SHP77 (cell line): ENCODE measurements at regions not wholly inside any gene's neighbourhood (a gene's known extent, or its start where the extent isn't known, plus 50 kb on each side); places are given as distances from the start of the nearest gene placed in this dataset.

Source experiments
- DNase-seq, 2 experiments: peaks; one replicate each; lab custom pipeline; 2025; lab: John Stamatoyannopoulos, UW

GRCh38 chr11:130715085-130715876 is 201.0 kb downstream of the SNX19 start:
- no peak for DNase-seq

GRCh38 chr11:130715877-130716220 is 200.4 kb downstream of the SNX19 start:
- no peak for DNase-seq

- no peak for DNase-seq
Measured at GRCh38 chr11:130718120-130718519, 198.2 kb downstream of the SNX19 start.

GRCh38 chr11:130719220-130719915 is 196.9 kb downstream of the SNX19 start:
- DNase-seq: no peak

- DNase-seq: no peak
Measured at GRCh38 chr11:130720232-130721022, 195.9 kb downstream of the SNX19 start.

GRCh38 chr11:130721023-130721681 is 195.1 kb downstream of the SNX19 start:
- no peak for DNase-seq

GRCh38 chr11:130721736-130722135 is 194.5 kb downstream of the SNX19 start:
- DNase-seq: no peak

- no peak for DNase-seq
Measured at GRCh38 chr11:130722401-130722800, 193.9 kb downstream of the SNX19 start.

GRCh38 chr11:130725421-130726233 is 190.7 kb downstream of the SNX19 start:
- DNase-seq: peak in 1 of 2 experiments; percentile 31

GRCh38 chr11:130726234-130727037 is 189.8 kb downstream of the SNX19 start:
- peak; percentile 29 to 51 for DNase-seq

GRCh38 chr11:130727157-130728119 is 188.8 kb downstream of the SNX19 start:
- no peak for DNase-seq

GRCh38 chr11:130728185-130729180 is 187.8 kb downstream of the SNX19 start:
- DNase-seq: peak in 1 of 2 experiments; percentile 2

- DNase-seq: no peak
Measured at GRCh38 chr11:130729193-130729592, 187.1 kb downstream of the SNX19 start.

- DNase-seq: no peak
Measured at GRCh38 chr11:130729678-130730300, 186.5 kb downstream of the SNX19 start.

- DNase-seq: no peak
Measured at GRCh38 chr11:130731401-130731800, 184.9 kb downstream of the SNX19 start.

- no peak for DNase-seq
Measured at GRCh38 chr11:130732476-130732875, 183.8 kb downstream of the SNX19 start.

- DNase-seq: no peak
Measured at GRCh38 chr11:130737041-130737830, 179.0 kb downstream of the SNX19 start.
